NCI-H446 treated with DMSO at 0.1 percent for 48 hours (cell line): ENCODE measurements at regions not wholly inside any gene's neighbourhood (a gene's known extent, or its start where the extent isn't known, plus 50 kb on each side); places are given as distances from the start of the nearest gene placed in this dataset.

Experiments
- DNase-seq: peaks from one replicate; lab custom pipeline; 2025; lab: John Stamatoyannopoulos, UW

DNA sequence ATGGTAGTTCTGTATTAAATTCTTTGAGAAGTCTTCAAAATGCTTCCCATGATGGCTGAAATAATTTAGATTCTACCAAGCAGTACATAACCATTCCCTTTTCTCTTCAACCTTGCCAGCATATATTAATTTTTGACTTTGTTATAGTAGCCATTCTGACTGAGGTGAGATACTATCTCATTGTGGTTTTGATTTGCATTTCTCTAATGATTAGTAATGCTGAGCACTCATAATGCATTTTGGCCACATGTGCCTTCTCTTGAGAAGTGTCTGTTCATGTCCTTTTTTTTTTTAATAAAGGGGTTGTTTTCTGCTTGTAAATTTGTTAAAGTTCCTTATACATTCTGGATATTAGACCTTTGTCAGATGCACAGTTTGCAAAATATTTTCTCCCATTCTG, 173.9 kb downstream of the CALCRL start:
- DNase-seq: no peak

DNA sequence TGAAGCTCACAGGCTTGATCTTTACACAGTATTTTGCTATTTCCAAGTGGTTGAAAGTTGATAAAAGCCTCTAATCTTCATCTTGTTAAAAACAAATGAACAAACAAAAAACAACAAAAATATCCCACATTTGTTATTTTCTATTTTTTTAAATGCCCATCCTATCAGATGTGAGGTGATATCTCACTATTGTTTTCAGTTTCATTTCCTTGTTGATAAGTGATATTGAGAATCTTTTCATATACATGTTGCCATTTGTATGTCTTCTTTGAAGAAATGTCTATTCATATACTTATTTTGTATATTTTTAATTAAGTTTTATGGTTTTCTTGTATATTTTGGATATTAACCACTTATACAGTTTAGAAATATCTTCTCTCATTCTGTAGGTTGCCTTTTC, 175.8 kb downstream of the CALCRL start:
- DNase-seq: no peak

GRCh38 chr2:187271825-187272224, 176.2 kb downstream of the CALCRL start:
- no peak for DNase-seq

- no peak for DNase-seq
Observed at GRCh38 chr2:187266645-187267044, 181.4 kb downstream of the CALCRL start.

DNA sequence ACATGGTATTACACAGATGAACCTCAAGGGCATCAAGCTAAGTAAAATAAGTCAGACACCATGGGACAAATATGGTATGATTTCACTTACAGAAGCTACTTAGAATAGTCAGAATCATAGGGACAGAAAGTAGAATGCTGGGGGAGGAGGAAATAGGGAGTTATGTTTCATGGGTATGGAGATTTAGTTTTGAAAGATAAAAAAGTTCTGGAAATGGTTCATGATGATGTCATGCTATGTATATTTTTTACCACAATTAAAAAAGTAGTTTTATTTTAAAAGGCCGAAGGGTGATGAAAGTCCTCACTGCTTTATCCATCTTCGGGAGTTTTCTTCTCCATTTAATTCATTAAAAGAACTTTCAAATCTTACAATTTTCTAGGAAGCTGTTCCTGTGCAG, 181.9 kb downstream of the CALCRL start:
- no peak for DNase-seq

- no peak for DNase-seq
Observed at GRCh38 chr2:187264612-187265011, 183.4 kb downstream of the CALCRL start.

DNA sequence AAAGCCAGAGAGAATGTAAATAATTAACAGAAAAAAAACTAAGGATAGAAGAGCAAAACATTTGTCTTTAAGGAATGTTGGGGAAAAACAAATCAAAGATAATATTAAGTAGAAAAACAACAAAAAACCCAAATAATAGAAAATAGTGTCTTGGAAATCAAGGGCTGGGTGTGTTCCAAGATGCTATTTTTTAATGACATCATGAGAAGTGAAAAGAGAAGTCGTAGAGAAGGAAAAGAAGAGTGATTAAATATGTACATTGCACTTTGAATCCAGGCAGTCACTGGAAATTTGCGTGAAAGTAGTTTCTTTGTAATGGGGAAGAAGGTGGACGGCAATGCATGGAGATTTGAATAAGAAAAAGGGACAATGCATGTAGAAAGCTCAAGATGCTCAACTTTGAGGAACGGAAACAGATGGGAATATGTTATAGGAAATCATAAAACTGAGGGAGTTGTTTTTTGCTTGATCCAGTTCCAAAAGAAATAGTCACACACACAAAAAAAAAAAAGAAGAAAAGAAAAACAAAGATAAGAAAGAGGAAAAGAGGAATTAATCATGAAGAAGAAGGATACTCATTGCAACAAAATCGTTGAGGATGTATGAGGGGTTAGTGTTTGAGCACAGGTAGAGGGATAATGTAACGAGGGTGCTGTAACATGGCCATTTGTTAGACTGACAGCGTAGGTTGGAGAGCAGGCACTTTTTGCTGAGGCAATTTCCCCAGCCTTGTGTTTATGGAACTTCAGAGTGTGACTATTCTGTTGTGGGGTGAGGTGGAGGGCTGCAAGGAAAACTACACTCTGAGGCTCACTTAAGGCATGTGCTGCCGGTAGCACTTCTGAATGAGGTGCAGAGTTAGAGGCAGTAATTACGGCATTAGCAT, 184.1 kb downstream of the CALCRL start:
- no peak for DNase-seq

GRCh38 chr2:187261705-187262104, 186.3 kb downstream of the CALCRL start:
- DNase-seq: no peak

- DNase-seq: no peak
Observed at GRCh38 chr2:187252063-187252462, 196.0 kb downstream of the CALCRL start.

DNA sequence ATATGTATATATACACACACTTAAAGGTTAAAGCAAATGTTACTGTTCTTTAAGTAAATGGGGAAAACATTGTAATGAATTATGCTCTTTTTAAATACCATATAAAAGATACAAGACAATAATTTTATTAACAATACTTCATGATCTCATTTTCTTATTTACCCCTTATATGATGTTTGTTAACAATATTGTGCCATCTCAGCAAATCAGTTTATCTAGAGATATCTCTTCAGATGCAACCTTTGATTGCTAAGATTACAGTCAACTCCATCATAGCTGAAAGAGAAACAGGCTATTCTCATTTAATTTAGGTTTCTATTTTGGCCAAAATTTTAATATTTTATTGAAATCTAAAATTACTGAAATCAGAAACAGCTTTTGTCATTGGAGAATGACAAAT, 197.9 kb downstream of the CALCRL start:
- no peak for DNase-seq

GRCh38 chr2:187233811-187234210, 214.2 kb downstream of the CALCRL start:
- DNase-seq: no peak

DNA sequence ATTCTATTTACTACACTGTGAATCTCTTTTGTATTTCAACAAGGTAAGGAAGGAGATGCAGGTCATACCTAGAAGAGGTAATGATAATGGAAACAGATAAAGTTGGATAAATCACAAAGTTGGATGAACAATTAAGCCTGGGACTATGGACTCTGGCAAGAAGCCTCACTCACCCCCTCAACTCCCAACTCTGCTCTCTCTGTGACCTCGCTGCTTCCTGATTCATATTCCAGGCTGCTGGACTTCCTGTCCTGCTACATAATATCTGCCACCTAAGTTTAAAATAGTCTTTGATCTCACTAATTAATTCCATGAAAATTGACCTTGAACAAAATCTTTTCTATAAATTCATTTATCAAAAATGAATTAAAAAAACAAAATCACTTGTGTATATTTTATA, 215.3 kb downstream of the CALCRL start:
- DNase-seq: no peak

DNA sequence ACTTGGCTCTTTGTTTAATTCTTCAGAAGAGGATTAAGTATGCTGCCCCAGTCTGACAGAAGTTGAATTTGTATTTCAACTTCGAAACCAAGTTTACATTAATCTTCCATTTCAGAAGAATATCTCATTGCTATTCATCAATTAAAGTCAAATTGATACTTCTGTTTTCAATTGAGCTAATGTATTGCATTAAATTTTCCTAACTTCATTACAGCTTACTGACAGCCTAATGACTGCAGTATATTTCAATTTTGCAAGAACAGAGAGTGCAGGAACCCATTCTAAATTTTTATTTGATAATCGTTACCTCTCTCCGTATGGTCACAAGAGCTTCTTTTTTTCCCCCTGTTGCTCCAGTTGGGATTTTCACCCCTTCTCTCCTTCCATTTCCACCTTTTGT, 218.0 kb downstream of the CALCRL start:
- DNase-seq: no peak

DNA sequence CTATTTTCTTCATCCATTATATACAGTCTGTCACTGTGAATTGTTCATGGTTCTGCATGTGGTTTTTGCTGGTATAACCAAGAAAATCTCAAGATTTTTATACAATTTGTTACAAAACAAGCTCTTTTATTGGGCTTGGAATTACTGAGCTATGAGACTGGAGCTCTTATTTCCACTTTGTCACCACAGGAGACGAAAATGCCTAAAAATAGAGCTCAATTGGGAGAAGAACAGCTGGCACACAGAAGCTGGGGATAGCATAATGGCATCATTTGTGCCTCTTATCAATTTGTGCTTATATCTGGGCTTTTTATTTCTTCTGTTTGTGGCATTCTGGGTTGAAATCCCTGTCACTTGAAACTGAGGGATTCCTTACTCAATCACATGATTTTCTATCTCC, 219.1 kb downstream of the CALCRL start:
- no peak for DNase-seq

- DNase-seq: no peak
Observed at GRCh38 chr2:187224989-187225388, 223.1 kb downstream of the CALCRL start.

DNA sequence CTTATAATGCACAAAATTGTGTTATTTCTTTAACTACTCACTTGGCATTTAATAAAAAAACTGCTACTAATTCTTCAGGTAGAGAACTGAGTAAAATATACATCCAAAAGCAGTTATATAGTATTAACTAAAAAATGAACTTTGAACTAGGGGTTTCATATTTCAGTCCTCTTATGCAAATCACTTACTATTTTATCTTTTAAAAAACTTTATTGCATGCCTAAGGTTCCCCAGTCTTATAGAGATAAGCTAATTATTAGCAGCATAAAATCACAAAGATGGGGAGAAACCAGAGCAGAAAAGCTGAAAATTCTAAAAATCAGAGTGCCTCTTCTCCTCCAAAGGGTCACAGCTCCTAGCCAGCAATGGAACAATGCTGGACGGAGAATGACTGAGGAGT, 228.0 kb downstream of the CALCRL start:
- DNase-seq: no peak

GRCh38 chr2:187215532-187216240, 232.4 kb downstream of the CALCRL start:
- DNase-seq: no peak

DNA sequence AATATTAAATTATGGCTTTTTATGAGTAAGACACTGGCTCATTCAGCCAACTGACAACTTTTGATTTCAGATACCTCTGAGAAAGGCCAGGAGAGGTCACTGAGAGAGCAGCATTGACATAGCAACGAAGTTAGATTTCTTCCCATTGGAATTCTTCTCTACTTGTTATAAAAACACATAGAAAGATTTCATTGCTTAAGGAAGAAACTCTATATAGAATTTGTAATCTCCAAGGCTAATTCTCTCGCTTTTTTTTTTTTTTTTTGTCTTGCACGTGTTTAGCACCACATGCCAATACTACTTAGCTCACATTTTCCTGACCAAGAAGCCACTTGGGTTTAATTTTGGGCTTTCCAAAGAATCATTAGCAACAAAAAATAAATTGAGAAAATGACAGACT, 233.7 kb downstream of the CALCRL start:
- no peak for DNase-seq

- no peak for DNase-seq
Observed at GRCh38 chr2:187213798-187214197, 234.3 kb downstream of the CALCRL start.

- no peak for DNase-seq
Observed at GRCh38 chr2:187210726-187211125, 237.3 kb downstream of the CALCRL start.

GRCh38 chr2:187208199-187208785, 239.8 kb downstream of the CALCRL start:
- no peak for DNase-seq

- no peak for DNase-seq
Observed at GRCh38 chr2:187207126-187207525, 240.9 kb downstream of the CALCRL start.

- DNase-seq: no peak
Observed at GRCh38 chr2:187206471-187206870, 241.6 kb downstream of the CALCRL start.
